ENCODE measurements at regions not wholly inside any gene's neighbourhood (a gene's known extent, or its start where the extent isn't known, plus 50 kb on each side); places are given as distances from the start of the nearest gene placed in this dataset.

GRCh38 chr14:106199097-106199496 is 672.7 kb downstream of the TMEM121 start:
- H3K27me3 ChIP-seq (replicated peaks; ENCODE audit: insufficient read depth) = no peaks in the 10 kb centered on the region
- H3K36me3 ChIP-seq (ENCODE audit: low read depth) = no peaks in the 10 kb centered on the region
- 44 to 46% methylated on average over 12 of the region's 12 CpGs for WGBS, 2 experiments (ENCODE audit: low coverage in 1 of 2, low lambda C conversion rate in 2 of 2, missing lambda C conversion rate in 2 of 2)
- no peak overlapping the region for H3K4me2 ChIP-seq (ENCODE audit: unreplicated experiment)
- H3K79me2 ChIP-seq (ENCODE audit: insufficient read depth) = no peaks in the 10 kb centered on the region
- no peaks in the 10 kb centered on the region for H3K9me2 ChIP-seq (ENCODE audit: insufficient read depth)
- H3K4me3 ChIP-seq = no peak overlapping the region
- no peak overlapping the region for H3K27ac ChIP-seq
- H2AFZ ChIP-seq = no peak overlapping the region
- H3F3A ChIP-seq (ENCODE audit: insufficient read depth) = no peaks in the 10 kb centered on the region
- no peaks in the 10 kb centered on the region for H3K9me3 ChIP-seq (ENCODE audit: low read depth)
- no peaks in the 10 kb centered on the region for H3K4me1 ChIP-seq (ENCODE audit: insufficient read depth)
- no peak for DNase-seq
- no peak for TF ChIP-seq EZH2phosphoT487 (IDR thresholded peaks at IDR 0.05; ENCODE audit: insufficient read depth, low read depth)
- no peak for TF ChIP-seq EZH2 (IDR thresholded peaks at IDR 0.05; ENCODE audit: insufficient read depth, poor library complexity, severe bottlenecking)
- in situ Hi-C loops (cut with MboI) = no loop called here
- H3K9ac ChIP-seq = no peak overlapping the region
- no peaks in the 10 kb centered on the region for H4K20me1 ChIP-seq (ENCODE audit: insufficient read depth)

DNA sequence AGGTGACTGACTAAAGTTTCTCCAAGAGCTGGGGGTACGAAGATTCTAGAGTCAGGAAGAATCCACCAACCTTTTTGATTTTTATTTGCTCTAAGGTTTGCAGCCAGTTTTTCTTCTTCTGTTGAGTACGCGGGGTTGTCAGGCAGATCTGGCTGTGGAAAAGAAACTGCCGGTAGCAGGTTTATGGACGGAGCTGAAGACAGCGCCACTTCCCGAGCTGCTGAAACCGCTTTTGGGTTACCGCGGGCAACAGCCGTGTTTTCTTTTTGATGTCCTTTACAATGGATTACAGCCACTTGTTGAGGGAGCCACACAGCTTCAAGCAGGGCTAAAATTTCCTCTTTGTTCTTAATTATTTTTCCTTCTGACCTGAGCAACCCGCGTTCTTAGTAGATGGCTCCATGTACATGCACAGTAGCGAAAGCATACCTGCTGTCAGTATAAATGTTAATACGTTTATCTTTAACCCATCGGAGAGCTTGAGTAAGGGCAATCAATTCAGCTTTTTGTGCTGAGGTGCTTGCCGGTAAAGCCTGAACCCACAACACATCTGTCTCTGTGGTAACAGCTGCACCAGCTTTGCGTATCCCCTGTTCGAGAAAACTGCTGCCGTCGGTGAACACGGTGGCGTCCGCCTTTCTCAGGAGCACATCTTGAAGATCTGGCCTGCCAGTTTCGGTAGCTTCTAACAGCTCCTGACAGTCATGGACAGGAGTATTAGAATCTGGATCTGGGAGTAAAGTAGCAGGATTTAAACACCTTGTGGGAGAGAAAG is 674.3 kb downstream of the TMEM121 start:
- WGBS, 2 experiments (ENCODE audit: low coverage in 1 of 2, low lambda C conversion rate in 2 of 2, missing lambda C conversion rate in 2 of 2) = 58 to 63% methylated on average over 25 of the region's 25 CpGs
- Histone ChIP-seq H4K20me1 (ENCODE audit: insufficient read depth) (no peaks in the 10 kb centered on the region), H3K36me3 (ENCODE audit: low read depth) (no peaks in the 10 kb centered on the region), H3K27ac (no peak overlapping the region), H3K4me2 (ENCODE audit: unreplicated experiment) (no peak overlapping the region), H3K9me3 (ENCODE audit: low read depth) (no peaks in the 10 kb centered on the region), H3F3A (ENCODE audit: insufficient read depth) (no peaks in the 10 kb centered on the region), H3K4me3 (no peak overlapping the region), H3K9ac (no peak overlapping the region), H3K79me2 (ENCODE audit: insufficient read depth) (no peaks in the 10 kb centered on the region), H2AFZ (no peak overlapping the region), H3K9me2 (ENCODE audit: insufficient read depth) (no peaks in the 10 kb centered on the region), H3K27me3 (replicated peaks; ENCODE audit: insufficient read depth) (no peaks in the 10 kb centered on the region), H3K4me1 (ENCODE audit: insufficient read depth) (no peaks in the 10 kb centered on the region)
- in situ Hi-C loops (cut with MboI) = no loop called here
- TF ChIP-seq EZH2phosphoT487 (IDR thresholded peaks at IDR 0.05; ENCODE audit: insufficient read depth, low read depth) = no peak
- TF ChIP-seq EZH2 (IDR thresholded peaks at IDR 0.05; ENCODE audit: insufficient read depth, poor library complexity, severe bottlenecking) = no peak
- DNase-seq = no peak

GRCh38 chr14:106201376-106201775 is 675.0 kb downstream of the TMEM121 start:
- no peaks in the 10 kb centered on the region for H4K20me1 ChIP-seq (ENCODE audit: insufficient read depth)
- in situ Hi-C loops (cut with MboI) = no loop called here
- H3K9me2 ChIP-seq (ENCODE audit: insufficient read depth) = no peaks in the 10 kb centered on the region
- H3K4me1 ChIP-seq (ENCODE audit: insufficient read depth) = no peaks in the 10 kb centered on the region
- no peaks in the 10 kb centered on the region for H3F3A ChIP-seq (ENCODE audit: insufficient read depth)
- H3K9me3 ChIP-seq (ENCODE audit: low read depth) = no peaks in the 10 kb centered on the region
- no peaks in the 10 kb centered on the region for H3K79me2 ChIP-seq (ENCODE audit: insufficient read depth)
- H3K4me2 ChIP-seq (ENCODE audit: unreplicated experiment) = no peak overlapping the region
- no peaks in the 10 kb centered on the region for H3K36me3 ChIP-seq (ENCODE audit: low read depth)
- DNase-seq = no peak
- H3K27ac ChIP-seq = no peak overlapping the region
- H2AFZ ChIP-seq = no peak overlapping the region
- no peak overlapping the region for H3K9ac ChIP-seq
- TF ChIP-seq EZH2phosphoT487 (IDR thresholded peaks at IDR 0.05; ENCODE audit: insufficient read depth, low read depth) (no peak), EZH2 (IDR thresholded peaks at IDR 0.05; ENCODE audit: insufficient read depth, poor library complexity, severe bottlenecking) (no peak)
- H3K27me3 ChIP-seq (replicated peaks; ENCODE audit: insufficient read depth) = no peaks in the 10 kb centered on the region
- 6 to 19% methylated on average over 2 of the region's 2 CpGs for WGBS, 2 experiments (ENCODE audit: low coverage in 1 of 2, low lambda C conversion rate in 2 of 2, missing lambda C conversion rate in 2 of 2)
- no peak overlapping the region for H3K4me3 ChIP-seq

DNA sequence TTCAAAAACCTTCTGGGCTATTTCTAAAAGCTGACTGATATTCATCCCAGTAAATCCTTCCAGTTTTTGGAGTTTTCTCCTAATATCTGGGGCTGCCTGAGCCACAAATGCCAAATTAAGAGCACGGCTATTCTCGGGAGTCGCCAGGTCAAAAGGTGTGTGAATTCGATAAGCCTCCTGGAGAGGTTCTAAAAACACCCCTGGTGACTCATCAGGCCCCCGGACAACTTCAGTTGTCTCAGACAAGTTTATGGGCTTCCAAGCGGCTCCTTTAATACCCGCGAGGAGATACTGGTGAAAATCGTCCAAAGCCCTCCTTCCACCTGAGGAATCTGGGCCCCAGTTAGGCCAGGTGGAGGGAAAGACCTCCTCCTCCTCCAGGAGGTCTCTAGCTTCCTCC is 677.1 kb downstream of the TMEM121 start:
- no peak overlapping the region for H3K4me3 ChIP-seq
- no peaks in the 10 kb centered on the region for H3K27me3 ChIP-seq (replicated peaks; ENCODE audit: insufficient read depth)
- TF ChIP-seq EZH2phosphoT487 (IDR thresholded peaks at IDR 0.05; ENCODE audit: insufficient read depth, low read depth) (no peak), EZH2 (IDR thresholded peaks at IDR 0.05; ENCODE audit: insufficient read depth, poor library complexity, severe bottlenecking) (no peak)
- WGBS, 2 experiments (ENCODE audit: low coverage in 1 of 2, low lambda C conversion rate in 2 of 2, missing lambda C conversion rate in 2 of 2) = 37 to 40% methylated on average over 9 of the region's 9 CpGs
- H3K9ac ChIP-seq = no peak overlapping the region
- no peaks in the 10 kb centered on the region for H3K36me3 ChIP-seq (ENCODE audit: low read depth)
- H3K27ac ChIP-seq = no peak overlapping the region
- H3K4me2 ChIP-seq (ENCODE audit: unreplicated experiment) = no peak overlapping the region
- in situ Hi-C loops (cut with MboI) = no loop called here
- H2AFZ ChIP-seq = no peak overlapping the region
- H3K9me3 ChIP-seq (ENCODE audit: low read depth) = no peaks in the 10 kb centered on the region
- H3K79me2 ChIP-seq (ENCODE audit: insufficient read depth) = no peaks in the 10 kb centered on the region
- H3K4me1 ChIP-seq (ENCODE audit: insufficient read depth) = no peaks in the 10 kb centered on the region
- H3F3A ChIP-seq (ENCODE audit: insufficient read depth) = no peaks in the 10 kb centered on the region
- H4K20me1 ChIP-seq (ENCODE audit: insufficient read depth) = no peaks in the 10 kb centered on the region
- no peak for DNase-seq
- H3K9me2 ChIP-seq (ENCODE audit: insufficient read depth) = no peaks in the 10 kb centered on the region
